ENCODE measurements at regions not wholly inside any gene's neighbourhood (a gene's known extent, or its start where the extent isn't known, plus 50 kb on each side); places are given as distances from the start of the nearest gene placed in this dataset.

GRCh38 chr3:137642831-137643230 is 121.3 kb upstream of the SOX14 start:
- TF ChIP-seq CTCF (IDR thresholded peaks at IDR 0.05) (no peak), POLR2A (IDR thresholded peaks at IDR 0.05) (no peak)
